ENCODE measurements at regions not wholly inside any gene's neighbourhood (a gene's known extent, or its start where the extent isn't known, plus 50 kb on each side); places are given as distances from the start of the nearest gene placed in this dataset.

DNA sequence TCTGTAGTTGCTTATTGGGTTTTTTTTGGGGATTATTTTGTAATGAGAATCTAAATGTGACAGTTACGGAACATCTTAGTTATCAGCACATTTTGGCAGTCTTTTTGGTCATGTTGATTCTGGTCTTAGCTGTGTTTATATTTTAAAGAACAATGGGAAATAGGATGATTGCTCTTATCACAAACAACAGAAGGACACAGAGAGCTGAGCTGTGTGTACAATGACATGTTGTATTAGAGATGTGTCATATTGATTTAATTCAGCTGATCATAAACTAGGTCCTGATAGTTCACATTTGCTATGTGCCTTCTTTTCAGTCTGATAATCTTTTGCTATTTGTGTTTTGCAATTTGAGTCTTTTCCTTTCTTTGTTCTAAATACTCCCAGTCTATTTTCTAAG, 781.7 kb downstream of the TRHDE start:
- no TSS peak for BruUV-seq (replicated peaks)
- H3K27me3 Mint-ChIP-seq (ENCODE audit: insufficient read depth, unreplicated experiment) = no peaks in the 10 kb centered on the region
- DNase-seq (ENCODE audit: unreplicated experiment) = no peak
- H3K36me3 Mint-ChIP-seq (ENCODE audit: insufficient read depth, unreplicated experiment) = no peaks in the 10 kb centered on the region
- no peak overlapping the region for H3K27ac Mint-ChIP-seq (ENCODE audit: low read depth, unreplicated experiment)
- CTCF ChIA-PET = no interaction called here
- intact Hi-C loops (cut with micrococcal nuclease) = no loop called here
- H3K4me1 Mint-ChIP-seq (ENCODE audit: insufficient read depth, unreplicated experiment) = no peaks in the 10 kb centered on the region
- no peak overlapping the region for H3K4me3 Mint-ChIP-seq (ENCODE audit: unreplicated experiment)
- H3K9me3 Mint-ChIP-seq (ENCODE audit: unreplicated experiment) = peaks cover 3% of the 10 kb centered on the region
- POLR2A ChIA-PET = no interaction called here
- TF ChIP-seq, protein P1, sequence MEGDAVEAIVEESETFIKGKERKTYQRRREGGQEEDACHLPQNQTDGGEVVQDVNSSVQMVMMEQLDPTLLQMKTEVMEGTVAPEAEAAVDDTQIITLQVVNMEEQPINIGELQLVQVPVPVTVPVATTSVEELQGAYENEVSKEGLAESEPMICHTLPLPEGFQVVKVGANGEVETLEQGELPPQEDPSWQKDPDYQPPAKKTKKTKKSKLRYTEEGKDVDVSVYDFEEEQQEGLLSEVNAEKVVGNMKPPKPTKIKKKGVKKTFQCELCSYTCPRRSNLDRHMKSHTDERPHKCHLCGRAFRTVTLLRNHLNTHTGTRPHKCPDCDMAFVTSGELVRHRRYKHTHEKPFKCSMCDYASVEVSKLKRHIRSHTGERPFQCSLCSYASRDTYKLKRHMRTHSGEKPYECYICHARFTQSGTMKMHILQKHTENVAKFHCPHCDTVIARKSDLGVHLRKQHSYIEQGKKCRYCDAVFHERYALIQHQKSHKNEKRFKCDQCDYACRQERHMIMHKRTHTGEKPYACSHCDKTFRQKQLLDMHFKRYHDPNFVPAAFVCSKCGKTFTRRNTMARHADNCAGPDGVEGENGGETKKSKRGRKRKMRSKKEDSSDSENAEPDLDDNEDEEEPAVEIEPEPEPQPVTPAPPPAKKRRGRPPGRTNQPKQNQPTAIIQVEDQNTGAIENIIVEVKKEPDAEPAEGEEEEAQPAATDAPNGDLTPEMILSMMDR (IDR thresholded peaks at IDR 0.05; ENCODE audit: unreplicated experiment) = no peak

DNA sequence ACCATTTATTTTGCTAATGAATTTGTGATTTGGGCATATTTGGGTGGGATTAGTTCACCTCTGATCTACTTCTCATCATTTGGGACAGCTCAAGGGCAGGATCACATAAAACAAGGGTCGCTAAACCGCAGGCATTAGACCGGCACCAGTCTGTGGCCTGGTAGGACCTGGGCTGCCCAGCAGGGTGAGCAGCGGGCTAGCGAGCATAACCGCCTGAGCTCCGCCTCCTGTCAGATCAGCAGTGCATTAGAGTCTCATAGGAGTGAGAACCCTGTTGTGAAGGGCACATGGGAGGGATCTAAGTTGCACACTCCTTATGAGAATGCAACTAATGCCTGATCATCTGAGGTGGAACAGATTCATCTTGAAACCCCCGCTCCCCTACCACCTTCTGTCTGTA, 785.3 kb downstream of the TRHDE start:
- BruUV-seq (replicated peaks) = no TSS peak
- Mint-ChIP-seq H3K4me3 (ENCODE audit: unreplicated experiment) (no peak overlapping the region), H3K9me3 (ENCODE audit: unreplicated experiment) (no peaks in the 10 kb centered on the region), H3K27me3 (ENCODE audit: insufficient read depth, unreplicated experiment) (no peaks in the 10 kb centered on the region), H3K27ac (ENCODE audit: low read depth, unreplicated experiment) (no peak overlapping the region), H3K36me3 (ENCODE audit: insufficient read depth, unreplicated experiment) (no peaks in the 10 kb centered on the region), H3K4me1 (ENCODE audit: insufficient read depth, unreplicated experiment) (no peaks in the 10 kb centered on the region)
- intact Hi-C loops (cut with micrococcal nuclease) = no loop called here
- DNase-seq (ENCODE audit: unreplicated experiment) = no peak
- ChIA-PET CTCF (no interaction called here), POLR2A (no interaction called here)
- TF ChIP-seq, protein P1 (IDR thresholded peaks at IDR 0.05; ENCODE audit: unreplicated experiment) = no peak

DNA sequence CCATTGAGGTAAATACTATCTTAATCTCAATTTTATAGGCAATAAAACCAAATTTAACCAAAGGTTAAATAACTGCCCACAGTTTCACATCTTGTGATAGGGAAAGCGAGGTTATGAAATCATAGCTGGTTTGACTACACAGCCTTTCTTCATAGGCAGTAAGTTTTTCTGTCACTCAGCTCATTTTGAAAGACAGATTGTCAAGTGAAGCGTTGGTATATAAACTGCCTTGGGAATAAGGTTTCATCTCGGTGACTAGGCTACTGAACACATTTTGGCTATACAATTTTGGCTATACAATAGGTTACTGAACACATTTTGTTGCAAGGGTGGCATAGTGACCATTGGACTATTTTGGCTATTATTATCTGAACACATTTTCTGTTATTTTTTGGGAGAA, 793.7 kb downstream of the TRHDE start:
- no peak for DNase-seq (ENCODE audit: unreplicated experiment)
- BruUV-seq (replicated peaks) = no TSS peak
- Mint-ChIP-seq H3K27ac (ENCODE audit: low read depth, unreplicated experiment) (no peak overlapping the region), H3K9me3 (ENCODE audit: unreplicated experiment) (no peaks in the 10 kb centered on the region), H3K36me3 (ENCODE audit: insufficient read depth, unreplicated experiment) (no peaks in the 10 kb centered on the region), H3K27me3 (ENCODE audit: insufficient read depth, unreplicated experiment) (no peaks in the 10 kb centered on the region), H3K4me3 (ENCODE audit: unreplicated experiment) (no peak overlapping the region), H3K4me1 (ENCODE audit: insufficient read depth, unreplicated experiment) (no peaks in the 10 kb centered on the region)
- CTCF ChIA-PET = no interaction called here
- TF ChIP-seq, protein P1 (IDR thresholded peaks at IDR 0.05; ENCODE audit: unreplicated experiment) = no peak
- POLR2A ChIA-PET = no interaction called here
- intact Hi-C loops (cut with micrococcal nuclease) = no loop called here

DNA sequence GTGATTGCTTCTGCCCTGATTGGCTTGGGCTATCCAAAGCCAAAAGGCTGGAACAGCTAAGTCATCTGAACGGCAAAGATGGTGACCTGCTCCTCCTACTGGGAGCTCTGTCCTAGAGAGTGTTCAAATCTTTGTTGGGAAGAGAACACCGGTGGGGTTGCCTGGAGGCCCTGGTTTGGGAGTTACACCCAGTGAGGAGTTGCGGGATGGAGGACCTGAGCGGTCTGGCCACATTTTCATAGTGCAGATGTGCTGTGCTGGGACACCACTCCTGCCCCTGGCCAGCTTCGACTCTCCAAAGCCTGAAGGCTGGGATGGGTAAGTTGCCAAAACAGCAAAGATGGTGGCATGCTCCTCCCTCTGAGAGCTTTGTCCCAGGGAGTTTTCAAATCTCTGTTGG, 795.4 kb downstream of the TRHDE start:
- Mint-ChIP-seq H3K9me3 (ENCODE audit: unreplicated experiment) (no peaks in the 10 kb centered on the region), H3K36me3 (ENCODE audit: insufficient read depth, unreplicated experiment) (no peaks in the 10 kb centered on the region), H3K27ac (ENCODE audit: low read depth, unreplicated experiment) (no peak overlapping the region), H3K4me3 (ENCODE audit: unreplicated experiment) (no peak overlapping the region), H3K27me3 (ENCODE audit: insufficient read depth, unreplicated experiment) (no peaks in the 10 kb centered on the region), H3K4me1 (ENCODE audit: insufficient read depth, unreplicated experiment) (no peaks in the 10 kb centered on the region)
- ChIA-PET POLR2A (no interaction called here), CTCF (no interaction called here)
- no TSS peak for BruUV-seq (replicated peaks)
- no peak for DNase-seq (ENCODE audit: unreplicated experiment)
- TF ChIP-seq, protein P1 (IDR thresholded peaks at IDR 0.05; ENCODE audit: unreplicated experiment) = no peak
- intact Hi-C loops (cut with micrococcal nuclease) = no loop called here
